Neural progenitor cell (in vitro differentiated cells): ENCODE measurements at regions not wholly inside any gene's neighbourhood (a gene's known extent, or its start where the extent isn't known, plus 50 kb on each side); places are given as distances from the start of the nearest gene placed in this dataset.

Experiments used
- DNase-seq: peaks from one replicate; pipeline ENCODE4 v3.0.0-alpha.2; 2016; ENCODE audit warnings: low spot score
- H2AFZ ChIP-seq: fragments of 200-600 bp; sonication (generic); replicated peaks from 2 replicates; pipeline ENCODE4 v1.6.1; 2016; ENCODE audit warnings: antibody characterized with exemption
- H3F3A ChIP-seq: fragments of 200-600 bp; sonication (generic); 2 replicates; pipeline ENCODE4 v1.6.1; 2016; ENCODE audit warnings: antibody characterized with exemption, low read depth
- H3K27ac ChIP-seq: fragments of 200-600 bp; sonication (generic); 2 replicates; pipeline ENCODE4 v1.5.1; 2016; ENCODE audit warnings: mild to moderate bottlenecking
- H3K27me3 ChIP-seq: fragments of 200-600 bp; sonication (generic); 2 replicates; pipeline ENCODE4 v1.6.1; 2016; ENCODE audit warnings: mild to moderate bottlenecking, moderate library complexity
- H3K36me3 ChIP-seq: fragments of 200-600 bp; sonication (generic); 2 replicates; pipeline ENCODE4 v1.5.1; 2016
- H3K4me1 ChIP-seq: fragments of 200-600 bp; sonication (generic); 2 replicates; pipeline ENCODE4 v1.6.1; 2016; ENCODE audit warnings: mixed run types
- H3K4me2 ChIP-seq: fragments of 200-600 bp; sonication (generic); 2 replicates; pipeline ENCODE4 v1.6.1; 2016
- H3K4me3 ChIP-seq: fragments of 200-600 bp; sonication (generic); 2 replicates; pipeline ENCODE4 v1.5.1; 2016
- H3K79me2 ChIP-seq: fragments of 200-600 bp; sonication (generic); 2 replicates; pipeline ENCODE4 v1.6.1; 2016; ENCODE audit warnings: low read depth
- H3K9ac ChIP-seq: fragments of 200-600 bp; sonication (generic); 2 replicates; pipeline ENCODE4 v1.6.1; 2016
- H3K9me3 ChIP-seq: fragments of 200-600 bp; sonication (generic); 2 replicates; pipeline ENCODE4 v1.5.1; 2016; ENCODE audit warnings: low read depth
- H4K20me1 ChIP-seq: fragments of 200-600 bp; sonication (generic); 2 replicates; pipeline ENCODE4 v1.6.1; 2016; ENCODE audit warnings: low read depth
- H3K27ac Mint-ChIP-seq: 3 replicates; pipeline ENCODE4 v1.8.0; 2021; ENCODE audit warnings: mixed read lengths
- H3K27me3 Mint-ChIP-seq: 2 replicates; pipeline ENCODE4 v1.8.0; 2022; ENCODE audit warnings: low read depth, mild to moderate bottlenecking, inconsistent platforms, moderate library complexity, mixed read lengths; ENCODE audit not compliant: insufficient read depth
- H3K36me3 Mint-ChIP-seq: 3 replicates; pipeline ENCODE4 v1.8.0; 2021; ENCODE audit warnings: mixed read lengths
- H3K4me1 Mint-ChIP-seq: 3 replicates; pipeline ENCODE4 v1.8.0; 2021; ENCODE audit warnings: mixed read lengths
- H3K4me3 Mint-ChIP-seq: 3 replicates; pipeline ENCODE4 v1.8.0; 2021; ENCODE audit warnings: mild to moderate bottlenecking, moderate library complexity, mixed read lengths
- H3K9me3 Mint-ChIP-seq: 3 replicates; pipeline ENCODE4 v1.8.0; 2020; ENCODE audit warnings: mixed read lengths
- CTCF ChIP-seq: fragments of 200-600 bp; sonication (generic); IDR thresholded peaks from 2 replicates; pipeline ENCODE4 v1.5.1; 2017; ENCODE audit warnings: antibody characterized with exemption, mild to moderate bottlenecking
- EZH2 ChIP-seq: fragments of 200-600 bp; sonication (generic); IDR thresholded peaks from 2 replicates; pipeline ENCODE4 v1.6.1; 2017; ENCODE audit warnings: antibody characterized with exemption, mild to moderate bottlenecking, moderate library complexity
- EZH2phosphoT487 ChIP-seq: fragments of 200-600 bp; sonication (generic); IDR thresholded peaks from 2 replicates; pipeline ENCODE4 v1.6.1; 2017; ENCODE audit warnings: antibody characterized with exemption

- Mint-ChIP-seq H3K9me3 (no peaks in the 10 kb centered on the region), H3K36me3 (no peaks in the 10 kb centered on the region), H3K27me3 (no peaks in the 10 kb centered on the region), H3K4me3 (no peak overlapping the region), H3K4me1 (peaks cover 4% of the 10 kb centered on the region), H3K27ac (no peak overlapping the region)
- H3K4me1 ChIP-seq: peaks cover 10% of the 10 kb centered on the region
- no peaks in the 10 kb centered on the region for H4K20me1 ChIP-seq
- H3K36me3 ChIP-seq: no peaks in the 10 kb centered on the region
- no peak overlapping the region for H3K9ac ChIP-seq
- DNase-seq: no peak
- TF ChIP-seq CTCF: no peak
- TF ChIP-seq EZH2phosphoT487: no peak
- no peak for TF ChIP-seq EZH2
- no peak overlapping the region for H3K27ac ChIP-seq
- H3F3A ChIP-seq: no peaks in the 10 kb centered on the region
- no peak overlapping the region for H3K4me2 ChIP-seq
- H3K79me2 ChIP-seq: no peaks in the 10 kb centered on the region
- H3K4me3 ChIP-seq: no peak overlapping the region
- no peak overlapping the region for H2AFZ ChIP-seq
- H3K27me3 ChIP-seq: no peaks in the 10 kb centered on the region
- H3K9me3 ChIP-seq: no peaks in the 10 kb centered on the region
Measured at GRCh38 chr6:65948062-65948461, 241.0 kb upstream of the EYS start.

GRCh38 chr6:65943548-65943947 lies 236.5 kb upstream of the EYS start:
- H3K4me2 ChIP-seq: no peak overlapping the region
- no peaks in the 10 kb centered on the region for H3K27me3 Mint-ChIP-seq
- no peak overlapping the region for H3K4me3 ChIP-seq
- no peaks in the 10 kb centered on the region for H3F3A ChIP-seq
- peaks cover 4% of the 10 kb centered on the region for H3K4me1 Mint-ChIP-seq
- H3K4me1 ChIP-seq: peaks cover 10% of the 10 kb centered on the region
- no peaks in the 10 kb centered on the region for H3K79me2 ChIP-seq
- TF ChIP-seq EZH2 (no peak), CTCF (no peak), EZH2phosphoT487 (no peak)
- no peak overlapping the region for H3K27ac Mint-ChIP-seq
- no peaks in the 10 kb centered on the region for H3K36me3 ChIP-seq
- no peaks in the 10 kb centered on the region for H3K9me3 ChIP-seq
- no peak for DNase-seq
- H3K36me3 Mint-ChIP-seq: no peaks in the 10 kb centered on the region
- H3K27me3 ChIP-seq: no peaks in the 10 kb centered on the region
- no peaks in the 10 kb centered on the region for H3K9me3 Mint-ChIP-seq
- H3K9ac ChIP-seq: no peak overlapping the region
- H3K4me3 Mint-ChIP-seq: no peak overlapping the region
- H3K27ac ChIP-seq: no peak overlapping the region
- H2AFZ ChIP-seq: peak overlapping the region; percentile 79
- H4K20me1 ChIP-seq: no peaks in the 10 kb centered on the region

GRCh38 chr6:65943051-65943450 lies 236.0 kb upstream of the EYS start:
- no peak for DNase-seq
- Histone ChIP-seq H3K9ac (no peak overlapping the region), H3K79me2 (no peaks in the 10 kb centered on the region), H3K36me3 (no peaks in the 10 kb centered on the region), H3K27ac (no peak overlapping the region), H4K20me1 (no peaks in the 10 kb centered on the region), H3K27me3 (no peaks in the 10 kb centered on the region), H3F3A (no peaks in the 10 kb centered on the region), H3K9me3 (no peaks in the 10 kb centered on the region), H3K4me3 (no peak overlapping the region), H3K4me1 (peaks cover 10% of the 10 kb centered on the region), H3K4me2 (no peak overlapping the region), H2AFZ (peak overlapping the region; percentile 79)
- no peak for TF ChIP-seq EZH2
- TF ChIP-seq CTCF: no peak
- TF ChIP-seq EZH2phosphoT487: no peak
- no peaks in the 10 kb centered on the region for H3K36me3 Mint-ChIP-seq
- H3K27ac Mint-ChIP-seq: no peak overlapping the region
- no peaks in the 10 kb centered on the region for H3K27me3 Mint-ChIP-seq
- H3K4me1 Mint-ChIP-seq: peaks cover 4% of the 10 kb centered on the region
- H3K9me3 Mint-ChIP-seq: no peaks in the 10 kb centered on the region
- no peak overlapping the region for H3K4me3 Mint-ChIP-seq

- no peaks in the 10 kb centered on the region for H3K9me3 ChIP-seq
- H3K36me3 Mint-ChIP-seq: no peaks in the 10 kb centered on the region
- no peaks in the 10 kb centered on the region for H3K4me1 Mint-ChIP-seq
- H3K27me3 ChIP-seq: no peaks in the 10 kb centered on the region
- H3K4me3 ChIP-seq: no peak overlapping the region
- no peaks in the 10 kb centered on the region for H3K27me3 Mint-ChIP-seq
- H3K9ac ChIP-seq: no peak overlapping the region
- no peak overlapping the region for H3K27ac Mint-ChIP-seq
- no peaks in the 10 kb centered on the region for H4K20me1 ChIP-seq
- no peak overlapping the region for H2AFZ ChIP-seq
- H3K9me3 Mint-ChIP-seq: no peaks in the 10 kb centered on the region
- H3K79me2 ChIP-seq: no peaks in the 10 kb centered on the region
- no peak overlapping the region for H3K27ac ChIP-seq
- no peaks in the 10 kb centered on the region for H3F3A ChIP-seq
- TF ChIP-seq CTCF (no peak), EZH2 (no peak), EZH2phosphoT487 (no peak)
- no peak overlapping the region for H3K4me3 Mint-ChIP-seq
- DNase-seq: no peak
- no peak overlapping the region for H3K4me2 ChIP-seq
- H3K4me1 ChIP-seq: no peaks in the 10 kb centered on the region
- no peaks in the 10 kb centered on the region for H3K36me3 ChIP-seq
Measured at GRCh38 chr6:65938000-65938399, 231.0 kb upstream of the EYS start.
